Suppressor macrophage treated with lipopolysaccharide for 4 hours (primary cell): ENCODE measurements at regions not wholly inside any gene's neighbourhood (a gene's known extent, or its start where the extent isn't known, plus 50 kb on each side); places are given as distances from the start of the nearest gene placed in this dataset.

Source experiments
- DNase-seq: peaks from one replicate; pipeline ENCODE4 v3.0.0-alpha.2; 2020

GRCh38 chr2:221034026-221034701 is 537.9 kb downstream of the EPHA4 start:
- no peak for DNase-seq

GRCh38 chr2:221034973-221035372 is 537.1 kb downstream of the EPHA4 start:
- DNase-seq = no peak

- no peak for DNase-seq
Observed at GRCh38 chr2:221042926-221043325, 529.2 kb downstream of the EPHA4 start.

GRCh38 chr2:221044781-221045180 is 527.3 kb downstream of the EPHA4 start:
- DNase-seq = no peak

- no peak for DNase-seq
Observed at GRCh38 chr2:221050020-221050795, 521.9 kb downstream of the EPHA4 start.

- DNase-seq = no peak
Observed at GRCh38 chr2:221051162-221051561, 520.9 kb downstream of the EPHA4 start.

- DNase-seq = no peak
Observed at GRCh38 chr2:221060376-221060775, 511.7 kb downstream of the EPHA4 start.

GRCh38 chr2:221063568-221063967 is 508.5 kb downstream of the EPHA4 start:
- no peak for DNase-seq

GRCh38 chr2:221064058-221064854 is 507.8 kb downstream of the EPHA4 start:
- no peak for DNase-seq

GRCh38 chr2:221064880-221065279 is 507.2 kb downstream of the EPHA4 start:
- DNase-seq = no peak

GRCh38 chr2:221068123-221068522 is 504.0 kb downstream of the EPHA4 start:
- DNase-seq = no peak

- DNase-seq = no peak
Observed at GRCh38 chr2:221070106-221070505, 502.0 kb downstream of the EPHA4 start.

GRCh38 chr2:221073326-221074049 is 498.6 kb downstream of the EPHA4 start:
- no peak for DNase-seq

- no peak for DNase-seq
Observed at GRCh38 chr2:221074238-221074637, 497.9 kb downstream of the EPHA4 start.

- no peak for DNase-seq
Observed at GRCh38 chr2:221075203-221075602, 496.9 kb downstream of the EPHA4 start.

GRCh38 chr2:221077251-221077650 is 494.9 kb downstream of the EPHA4 start:
- DNase-seq = no peak

- DNase-seq = no peak
Observed at GRCh38 chr2:221077799-221078198, 494.3 kb downstream of the EPHA4 start.

- DNase-seq = no peak
Observed at GRCh38 chr2:221085341-221085900, 486.7 kb downstream of the EPHA4 start.

- DNase-seq = no peak
Observed at GRCh38 chr2:221085936-221086335, 486.2 kb downstream of the EPHA4 start.

GRCh38 chr2:221087779-221088178 is 484.3 kb downstream of the EPHA4 start:
- no peak for DNase-seq

- DNase-seq = no peak
Observed at GRCh38 chr2:221088506-221088905, 483.6 kb downstream of the EPHA4 start.

- no peak for DNase-seq
Observed at GRCh38 chr2:221095356-221095755, 476.7 kb downstream of the EPHA4 start.
